ENCODE measurements at regions not wholly inside any gene's neighbourhood (a gene's known extent, or its start where the extent isn't known, plus 50 kb on each side); places are given as distances from the start of the nearest gene placed in this dataset.

GRCh38 chr9:30597608-30598007 is 1786.8 kb upstream of the ACO1 start:
- no peak for TF ChIP-seq CTCF (IDR thresholded peaks at IDR 0.05; ENCODE audit: control extremely low read depth in 1 of 3, insufficient read depth in 1 of 3, low read depth in 1 of 3, low read length in 3 of 3)
- TF ChIP-seq CHD2 (IDR thresholded peaks at IDR 0.05; ENCODE audit: low read length): no peak
- TF ChIP-seq GABPA (IDR thresholded peaks at IDR 0.05; ENCODE audit: borderline replicate concordance, insufficient read depth, low read length): no peak
- TF ChIP-seq POLR2AphosphoS5 (IDR thresholded peaks at IDR 0.05; ENCODE audit: low read depth, low read length): no peak
- no peak for TF ChIP-seq CEBPB (IDR thresholded peaks at IDR 0.05; ENCODE audit: low read depth, low read length)
- TF ChIP-seq GTF2F1 (IDR thresholded peaks at IDR 0.05; ENCODE audit: borderline replicate concordance, low read depth, low read length): no peak
- TF ChIP-seq RFX5 (IDR thresholded peaks at IDR 0.05; ENCODE audit: borderline replicate concordance, low read depth, low read length): no peak
- TF ChIP-seq MAFK (IDR thresholded peaks at IDR 0.05; ENCODE audit: low read depth, low read length): no peak
- no peak for TF ChIP-seq RAD21 (IDR thresholded peaks at IDR 0.05 in 1 of 2, conservative IDR thresholded peaks at IDR 0.05 in 1 of 2; ENCODE audit: low read depth in 2 of 2, low read length in 2 of 2)
